Activated T-helper 17 cell treated with anti-CD3 and anti-CD28 coated beads, Interleukin-2, amount 50 U/mL, for 72 hours (primary cell): ENCODE measurements at regions not wholly inside any gene's neighbourhood (a gene's known extent, or its start where the extent isn't known, plus 50 kb on each side); places are given as distances from the start of the nearest gene placed in this dataset.

ENCODE experiments used
- ATAC-seq: fragments of 150-1000 bp; cut with Tn5 transposase; replicated peaks from 2 replicates; pipeline ENCODE4 v1.10.0; 2021; ENCODE audit warnings: mild to moderate bottlenecking, moderate library complexity
- H3K27ac Mint-ChIP-seq: one replicate; pipeline ENCODE4 v1.8.0; 2022; ENCODE audit warnings: mixed read lengths
- H3K27me3 Mint-ChIP-seq: one replicate; pipeline ENCODE4 v1.8.0; 2022; ENCODE audit warnings: mixed read lengths
- H3K36me3 Mint-ChIP-seq: one replicate; pipeline ENCODE4 v1.8.0; 2022; ENCODE audit warnings: low read depth, mild to moderate bottlenecking, mixed read lengths
- H3K4me1 Mint-ChIP-seq: one replicate; pipeline ENCODE4 v1.8.0; 2022; ENCODE audit warnings: mixed read lengths
- H3K4me3 Mint-ChIP-seq: one replicate; pipeline ENCODE4 v1.8.0; 2022; ENCODE audit warnings: mild to moderate bottlenecking, mixed read lengths
- H3K9me3 Mint-ChIP-seq: one replicate; pipeline ENCODE4 v1.8.0; 2022; ENCODE audit warnings: mixed read lengths

DNA sequence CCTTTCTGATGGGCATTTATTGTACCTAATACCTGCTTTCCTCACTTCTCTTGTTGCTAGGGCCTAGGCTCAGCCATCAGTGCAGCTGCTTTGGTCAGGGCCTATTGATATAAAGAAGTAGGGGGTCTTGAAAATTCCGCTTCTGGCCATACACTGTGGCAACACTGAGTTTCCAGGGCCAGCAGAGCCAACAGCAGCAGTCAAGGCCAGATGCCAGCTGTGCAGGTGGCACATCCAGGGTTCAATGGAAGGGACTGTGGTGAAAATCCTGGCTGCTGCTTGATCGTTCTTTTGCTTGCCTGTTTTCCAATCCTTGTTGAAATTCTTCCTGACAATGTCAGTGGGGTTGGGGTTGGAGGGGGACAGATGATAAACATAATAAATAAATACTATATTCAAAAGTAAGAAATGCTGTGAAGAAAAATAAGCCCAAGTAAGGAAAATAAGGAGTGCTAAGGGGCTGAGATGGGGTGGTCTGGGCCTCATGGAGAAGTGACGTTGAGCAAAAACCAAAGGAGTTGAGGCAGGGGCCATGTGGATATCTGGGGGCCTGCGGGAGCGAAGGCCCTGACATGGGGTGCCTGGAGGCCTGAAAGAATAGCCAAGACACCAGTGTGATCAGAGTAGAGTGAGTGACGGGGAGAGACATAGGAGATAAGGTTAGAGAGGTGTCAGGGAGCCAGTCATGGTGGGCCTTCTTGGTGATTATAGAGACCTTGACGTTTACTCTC, 91.0 kb upstream of the ALDH1B1 start:
- peaks cover 7% of the 10 kb centered on the region for H3K27me3 Mint-ChIP-seq
- H3K27ac Mint-ChIP-seq = no peak overlapping the region
- no peaks in the 10 kb centered on the region for H3K4me1 Mint-ChIP-seq
- no peaks in the 10 kb centered on the region for H3K9me3 Mint-ChIP-seq
- no peaks in the 10 kb centered on the region for H3K36me3 Mint-ChIP-seq
- H3K4me3 Mint-ChIP-seq = no peak overlapping the region
- no peak for ATAC-seq

- Mint-ChIP-seq H3K27ac (no peak overlapping the region), H3K9me3 (no peaks in the 10 kb centered on the region), H3K36me3 (no peaks in the 10 kb centered on the region), H3K4me3 (no peak overlapping the region), H3K27me3 (peaks cover 7% of the 10 kb centered on the region), H3K4me1 (no peaks in the 10 kb centered on the region)
- ATAC-seq = no peak
Observed at GRCh38 chr9:38299856-38300255, 92.6 kb upstream of the ALDH1B1 start.

- Mint-ChIP-seq H3K27me3 (peaks cover 7% of the 10 kb centered on the region), H3K36me3 (no peaks in the 10 kb centered on the region), H3K4me3 (no peak overlapping the region), H3K9me3 (no peaks in the 10 kb centered on the region), H3K27ac (no peak overlapping the region), H3K4me1 (no peaks in the 10 kb centered on the region)
- no peak for ATAC-seq
Observed at GRCh38 chr9:38298904-38299303, 93.6 kb upstream of the ALDH1B1 start.

GRCh38 chr9:38298503-38298902, 94.0 kb upstream of the ALDH1B1 start:
- no peaks in the 10 kb centered on the region for H3K36me3 Mint-ChIP-seq
- no peaks in the 10 kb centered on the region for H3K9me3 Mint-ChIP-seq
- ATAC-seq = no peak
- H3K4me1 Mint-ChIP-seq = no peaks in the 10 kb centered on the region
- no peak overlapping the region for H3K27ac Mint-ChIP-seq
- no peak overlapping the region for H3K4me3 Mint-ChIP-seq
- peaks cover 7% of the 10 kb centered on the region for H3K27me3 Mint-ChIP-seq

DNA sequence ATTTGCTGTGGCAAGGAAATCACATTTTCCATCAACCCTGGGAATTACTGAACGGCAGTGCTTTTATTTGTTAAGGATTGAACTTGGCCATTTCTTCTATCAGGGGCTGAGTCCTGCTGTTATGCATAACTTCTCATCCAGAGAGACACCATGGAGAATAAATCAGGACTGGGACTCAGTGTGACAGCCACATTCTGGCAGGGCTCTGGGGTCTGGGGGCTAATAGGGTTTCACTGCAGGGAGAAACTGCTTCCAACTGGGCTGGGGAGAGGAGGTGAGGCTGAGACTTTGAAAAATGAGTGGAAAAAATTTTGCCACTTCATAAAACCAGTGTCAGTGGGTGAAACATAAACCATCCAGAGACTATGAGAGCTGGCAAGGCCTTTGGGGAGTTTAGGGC, 95.7 kb upstream of the ALDH1B1 start:
- no peak overlapping the region for H3K27ac Mint-ChIP-seq
- no peak overlapping the region for H3K4me3 Mint-ChIP-seq
- H3K4me1 Mint-ChIP-seq = no peaks in the 10 kb centered on the region
- no peak for ATAC-seq
- peaks cover 2% of the 10 kb centered on the region for H3K27me3 Mint-ChIP-seq
- H3K9me3 Mint-ChIP-seq = no peaks in the 10 kb centered on the region
- no peaks in the 10 kb centered on the region for H3K36me3 Mint-ChIP-seq

- ATAC-seq = no peak
- H3K4me1 Mint-ChIP-seq = no peaks in the 10 kb centered on the region
- no peak overlapping the region for H3K4me3 Mint-ChIP-seq
- no peaks in the 10 kb centered on the region for H3K27me3 Mint-ChIP-seq
- no peaks in the 10 kb centered on the region for H3K9me3 Mint-ChIP-seq
- H3K27ac Mint-ChIP-seq = no peak overlapping the region
- no peaks in the 10 kb centered on the region for H3K36me3 Mint-ChIP-seq
Observed at GRCh38 chr9:38295764-38296163, 96.7 kb upstream of the ALDH1B1 start.

GRCh38 chr9:38294220-38294960, 98.1 kb upstream of the ALDH1B1 start:
- Mint-ChIP-seq H3K36me3 (no peaks in the 10 kb centered on the region), H3K4me1 (no peaks in the 10 kb centered on the region), H3K27me3 (no peaks in the 10 kb centered on the region), H3K4me3 (no peak overlapping the region), H3K9me3 (no peaks in the 10 kb centered on the region), H3K27ac (no peak overlapping the region)
- no peak for ATAC-seq

- Mint-ChIP-seq H3K27me3 (no peaks in the 10 kb centered on the region), H3K4me3 (no peak overlapping the region), H3K36me3 (no peaks in the 10 kb centered on the region), H3K4me1 (no peaks in the 10 kb centered on the region), H3K27ac (no peak overlapping the region), H3K9me3 (no peaks in the 10 kb centered on the region)
- ATAC-seq = no peak
Observed at GRCh38 chr9:38293022-38293421, 99.5 kb upstream of the ALDH1B1 start.

GRCh38 chr9:38292480-38292879, 100.0 kb upstream of the ALDH1B1 start:
- H3K27me3 Mint-ChIP-seq = no peaks in the 10 kb centered on the region
- H3K9me3 Mint-ChIP-seq = no peaks in the 10 kb centered on the region
- no peaks in the 10 kb centered on the region for H3K4me1 Mint-ChIP-seq
- ATAC-seq = no peak
- no peak overlapping the region for H3K4me3 Mint-ChIP-seq
- H3K27ac Mint-ChIP-seq = no peak overlapping the region
- H3K36me3 Mint-ChIP-seq = no peaks in the 10 kb centered on the region

GRCh38 chr9:38289866-38290245, 102.6 kb upstream of the ALDH1B1 start:
- no peak for ATAC-seq
- H3K9me3 Mint-ChIP-seq = no peaks in the 10 kb centered on the region
- no peaks in the 10 kb centered on the region for H3K27me3 Mint-ChIP-seq
- H3K4me3 Mint-ChIP-seq = no peak overlapping the region
- no peaks in the 10 kb centered on the region for H3K4me1 Mint-ChIP-seq
- H3K27ac Mint-ChIP-seq = no peak overlapping the region
- H3K36me3 Mint-ChIP-seq = no peaks in the 10 kb centered on the region

DNA sequence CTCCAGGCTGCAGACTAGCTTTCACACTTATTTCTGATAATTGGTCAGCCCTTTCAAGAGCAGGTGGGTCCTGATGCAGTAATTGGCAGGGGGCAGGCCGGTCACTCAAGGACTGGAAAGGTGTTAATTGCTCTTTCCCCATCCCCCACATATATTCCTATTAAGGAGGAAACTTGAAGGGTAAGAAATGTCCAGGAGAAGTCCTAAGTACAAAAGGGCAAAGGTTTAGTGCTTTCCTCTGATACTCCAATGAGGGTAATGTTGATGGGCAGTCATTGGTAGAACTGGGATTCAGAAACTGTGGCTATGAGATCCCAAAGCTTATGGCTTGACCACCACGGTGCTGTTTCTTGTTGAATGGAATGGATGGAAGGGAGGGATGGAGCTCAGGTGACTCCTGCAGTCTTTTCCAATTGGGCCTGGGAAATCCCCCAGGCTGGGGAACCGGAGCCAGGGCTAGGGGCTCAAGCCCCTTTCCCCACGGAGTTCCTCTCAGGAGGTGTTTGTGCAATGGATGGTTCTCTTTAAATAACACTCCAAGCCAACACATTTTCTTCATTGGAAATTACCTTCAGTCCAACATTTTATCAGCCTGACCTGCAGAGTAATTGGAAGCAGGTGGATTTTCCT, 103.2 kb upstream of the ALDH1B1 start:
- Mint-ChIP-seq H3K27me3 (no peaks in the 10 kb centered on the region), H3K36me3 (no peaks in the 10 kb centered on the region), H3K4me1 (no peaks in the 10 kb centered on the region), H3K27ac (no peak overlapping the region), H3K4me3 (no peak overlapping the region), H3K9me3 (no peaks in the 10 kb centered on the region)
- no peak for ATAC-seq

- Mint-ChIP-seq H3K36me3 (no peaks in the 10 kb centered on the region), H3K27me3 (no peaks in the 10 kb centered on the region), H3K27ac (no peak overlapping the region), H3K4me1 (no peaks in the 10 kb centered on the region), H3K9me3 (no peaks in the 10 kb centered on the region), H3K4me3 (no peak overlapping the region)
- no peak for ATAC-seq
Observed at GRCh38 chr9:38288502-38288901, 104.0 kb upstream of the ALDH1B1 start.

DNA sequence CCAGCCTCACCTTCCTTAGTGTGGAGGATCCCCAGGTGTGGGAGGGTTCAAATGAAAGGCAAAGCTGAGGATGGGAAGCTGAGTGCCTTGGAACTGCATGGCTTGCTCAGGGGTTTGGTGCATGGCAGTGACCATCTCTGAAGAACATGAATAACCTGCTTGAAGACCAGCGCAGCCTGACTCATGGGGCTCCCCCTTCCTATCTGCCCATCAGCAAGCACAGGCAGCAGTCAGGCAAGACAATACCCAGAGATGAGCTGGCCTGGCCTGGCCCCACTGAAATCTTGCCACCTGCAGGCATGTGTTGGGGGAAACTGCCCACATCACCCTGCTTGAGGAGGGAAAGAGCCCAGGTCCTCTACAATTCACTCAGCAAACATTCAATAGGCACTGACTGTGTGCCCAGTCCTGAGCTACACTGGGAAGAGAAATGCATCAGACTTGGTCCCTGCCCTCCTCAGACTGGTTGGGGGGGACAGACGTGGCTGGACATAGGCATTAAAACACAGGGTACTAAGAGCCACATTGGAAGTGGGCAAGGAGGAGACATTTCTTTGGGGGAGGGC, 105.0 kb upstream of the ALDH1B1 start:
- Mint-ChIP-seq H3K36me3 (no peaks in the 10 kb centered on the region), H3K27ac (no peak overlapping the region), H3K4me3 (no peak overlapping the region), H3K9me3 (no peaks in the 10 kb centered on the region), H3K4me1 (no peaks in the 10 kb centered on the region), H3K27me3 (no peaks in the 10 kb centered on the region)
- ATAC-seq = peak; percentile 54

DNA sequence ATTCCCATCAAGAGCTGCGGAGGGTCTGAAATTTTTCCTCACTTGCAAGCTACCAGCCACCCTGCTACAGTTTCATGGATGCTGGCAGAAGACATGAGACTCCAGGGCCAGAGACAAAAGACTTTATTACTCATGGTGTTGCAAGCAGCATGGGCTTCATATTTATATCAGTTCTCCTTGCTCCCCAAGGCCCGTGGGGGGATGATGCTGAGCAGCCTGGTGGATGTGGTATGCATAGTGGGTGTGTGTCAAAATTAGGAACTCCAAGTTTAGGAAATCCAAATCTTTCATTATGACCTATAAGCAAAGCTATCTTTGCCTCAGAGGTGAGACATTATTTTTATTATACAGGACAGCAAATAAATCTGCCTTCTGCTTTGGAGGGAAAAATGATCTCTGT, 105.7 kb upstream of the ALDH1B1 start:
- Mint-ChIP-seq H3K27me3 (no peaks in the 10 kb centered on the region), H3K27ac (no peak overlapping the region), H3K4me3 (no peak overlapping the region)

GRCh38 chr9:38286357-38286756, 106.1 kb upstream of the ALDH1B1 start:
- Mint-ChIP-seq H3K36me3 (no peaks in the 10 kb centered on the region), H3K27ac (no peak overlapping the region), H3K9me3 (no peaks in the 10 kb centered on the region), H3K27me3 (no peaks in the 10 kb centered on the region), H3K4me3 (no peak overlapping the region), H3K4me1 (no peaks in the 10 kb centered on the region)
- ATAC-seq = no peak

More for the DNA sequence above, 105.7 kb upstream of the ALDH1B1 start:
- no peaks in the 10 kb centered on the region for H3K36me3 Mint-ChIP-seq
- H3K4me1 Mint-ChIP-seq = no peaks in the 10 kb centered on the region
- ATAC-seq = no peak
- H3K9me3 Mint-ChIP-seq = no peaks in the 10 kb centered on the region
